DMS79 treated with DMSO at 0.1 percent for 48 hours (cell line): ENCODE measurements at regions not wholly inside any gene's neighbourhood (a gene's known extent, or its start where the extent isn't known, plus 50 kb on each side); places are given as distances from the start of the nearest gene placed in this dataset.

ENCODE experiments used
- DNase-seq: peaks from one replicate; lab custom pipeline; 2025; lab: John Stamatoyannopoulos, UW

DNA sequence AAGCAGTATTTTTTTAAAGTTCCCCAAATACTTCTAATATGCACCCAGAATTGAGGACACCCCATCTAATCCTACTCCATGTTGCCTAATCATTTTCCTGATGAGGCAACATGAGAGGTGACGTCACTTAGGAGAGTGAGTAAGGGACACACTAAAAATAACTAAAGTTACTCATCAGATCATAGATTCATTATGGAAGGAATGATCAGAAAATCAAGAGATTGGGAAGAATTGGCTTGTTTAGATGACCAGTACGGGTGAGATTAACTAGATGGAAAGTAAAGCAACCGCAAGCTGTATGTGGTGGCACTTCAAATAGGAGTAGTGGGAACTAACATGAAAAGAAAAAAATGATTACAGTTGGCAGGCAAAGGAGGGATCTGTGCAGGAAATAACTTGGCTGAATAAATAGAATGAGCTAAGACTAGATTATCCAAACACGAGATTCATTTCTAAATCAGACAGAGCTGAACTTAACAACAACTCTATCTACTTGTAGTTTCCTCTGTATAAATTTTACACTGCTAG is 61.4 kb upstream of the CXADR start:
- no peak for DNase-seq

DNA sequence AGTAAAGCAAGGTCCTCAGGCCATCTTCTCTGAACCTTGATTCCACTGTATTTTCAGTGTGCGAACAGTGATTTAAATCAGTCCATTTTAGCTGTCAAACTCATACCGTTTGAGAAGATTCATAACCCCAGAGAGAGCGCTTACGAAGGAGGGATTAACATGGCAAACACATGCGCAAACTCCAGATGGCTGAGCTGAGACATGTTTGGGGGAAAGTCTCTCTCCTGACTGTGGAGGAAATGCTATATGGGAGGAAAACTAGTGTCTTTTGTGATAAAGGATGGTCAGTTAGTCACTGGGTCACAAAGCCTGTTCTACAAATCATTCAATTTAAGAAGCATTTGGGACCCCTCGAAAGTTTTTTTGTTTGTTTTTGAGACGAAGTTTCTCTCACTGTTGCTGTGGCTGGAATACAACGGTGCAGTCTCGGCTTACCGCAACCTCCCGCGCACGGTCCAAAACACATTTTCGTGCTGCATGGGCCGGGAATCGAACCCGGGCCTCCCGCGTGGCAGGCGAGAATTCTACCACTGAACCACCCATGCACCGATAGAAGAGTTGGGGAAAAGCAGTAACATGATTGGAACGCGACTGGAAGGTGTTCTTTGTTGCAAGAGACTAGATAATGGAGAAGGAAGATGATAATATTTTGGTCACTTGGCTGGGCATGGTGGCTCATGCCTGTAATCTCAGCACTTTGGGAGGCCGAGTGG is 58.4 kb upstream of the CXADR start:
- DNase-seq: no peak

DNA sequence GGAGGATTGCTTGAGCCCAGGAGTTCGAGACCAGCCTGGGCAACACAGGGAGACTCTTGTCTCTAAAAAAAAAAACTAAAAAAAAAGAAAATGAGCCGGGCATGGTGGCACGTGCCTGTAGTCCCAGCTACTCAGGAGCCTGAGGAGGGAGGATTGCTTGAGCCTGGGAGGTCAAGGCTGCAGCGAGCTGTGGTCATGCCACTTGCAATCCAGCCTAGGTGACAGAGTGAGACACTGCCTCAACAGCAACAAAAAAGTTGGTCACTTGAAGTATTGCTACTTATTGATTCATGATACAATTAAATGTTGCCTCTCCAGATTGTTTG is 57.9 kb upstream of the CXADR start:
- DNase-seq: no peak

DNA sequence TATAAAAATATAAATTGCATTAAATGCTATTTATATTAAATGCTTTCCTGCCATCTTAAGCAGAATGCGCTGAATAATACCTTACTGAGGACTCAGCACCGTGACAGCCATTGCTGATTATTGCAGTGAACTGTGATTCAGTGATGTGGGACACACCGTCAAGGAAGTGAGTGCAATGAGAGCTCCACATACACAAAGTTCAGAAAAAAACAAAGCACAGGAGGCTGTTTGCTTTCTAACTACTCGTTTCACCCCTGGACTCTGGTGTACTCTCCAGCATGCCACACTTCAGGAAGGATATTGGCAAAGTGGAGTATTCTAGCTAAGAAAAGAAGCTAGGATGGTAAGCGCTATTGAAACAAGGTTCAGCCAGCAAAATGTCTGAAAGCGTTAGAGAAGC is 57.4 kb upstream of the CXADR start:
- no peak for DNase-seq

DNA sequence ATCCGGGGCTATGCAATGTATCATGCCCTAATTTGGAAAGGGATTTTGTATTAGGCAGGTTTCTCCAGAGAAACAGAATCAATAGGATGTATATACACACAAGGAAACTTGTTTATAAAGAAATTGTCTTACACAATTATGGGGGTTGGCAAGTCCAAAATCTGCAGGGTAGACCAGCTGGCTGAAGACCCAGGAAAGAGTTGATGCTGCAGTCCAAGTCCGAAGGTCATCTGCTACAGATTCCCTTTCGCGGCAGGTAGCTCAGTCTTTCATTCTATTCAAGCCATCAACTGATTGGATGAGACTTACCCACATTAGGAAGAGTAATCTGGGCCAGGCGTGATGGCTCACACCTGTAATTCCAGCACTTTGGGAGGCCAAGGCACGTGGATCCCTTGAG is 54.6 kb upstream of the CXADR start:
- no peak for DNase-seq

- peak; percentile 40 for DNase-seq
Observed at GRCh38 chr21:17460094-17460493, 52.7 kb upstream of the CXADR start.

DNA sequence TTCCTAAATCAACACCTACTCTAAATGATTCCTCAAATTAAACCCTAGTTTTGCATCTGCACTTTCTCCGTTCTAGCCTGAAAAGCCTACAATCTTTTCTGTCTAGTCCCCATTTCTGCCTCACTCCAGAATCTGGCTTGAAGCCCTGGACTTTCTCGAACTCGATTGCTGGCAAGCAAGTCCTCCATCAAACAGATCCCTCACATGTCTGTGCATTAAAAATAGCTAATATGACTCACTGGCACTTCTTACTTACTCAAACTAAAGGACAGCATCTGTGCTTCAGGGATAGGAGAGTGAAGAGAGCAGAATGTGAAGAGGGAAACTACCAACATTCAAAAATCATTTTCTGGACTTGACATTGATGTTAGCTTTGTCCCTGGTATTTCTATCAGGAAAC is 51.8 kb upstream of the CXADR start:
- DNase-seq: no peak

GRCh38 chr21:17461582-17461981 is 51.3 kb upstream of the CXADR start:
- no peak for DNase-seq

- no peak for DNase-seq
Observed at GRCh38 chr21:17462276-17462981, 50.4 kb upstream of the CXADR start.
